GM18498 (cell line): ENCODE measurements at regions not wholly inside any gene's neighbourhood (a gene's known extent, or its start where the extent isn't known, plus 50 kb on each side); places are given as distances from the start of the nearest gene placed in this dataset.
"Not testable (repeated sequence)": the region's sequence is repeated elsewhere in the genome, so short reads cannot be mapped to it uniquely, and the experiment has no call there.

Source experiments
- ATAC-seq: cut with Tn5 transposase; IDR thresholded peaks from one replicate; pipeline ENCODE4 v1.9.1; 2021; ENCODE audit warnings: mild to moderate bottlenecking, moderate library complexity; ENCODE audit not compliant: unreplicated experiment

DNA sequence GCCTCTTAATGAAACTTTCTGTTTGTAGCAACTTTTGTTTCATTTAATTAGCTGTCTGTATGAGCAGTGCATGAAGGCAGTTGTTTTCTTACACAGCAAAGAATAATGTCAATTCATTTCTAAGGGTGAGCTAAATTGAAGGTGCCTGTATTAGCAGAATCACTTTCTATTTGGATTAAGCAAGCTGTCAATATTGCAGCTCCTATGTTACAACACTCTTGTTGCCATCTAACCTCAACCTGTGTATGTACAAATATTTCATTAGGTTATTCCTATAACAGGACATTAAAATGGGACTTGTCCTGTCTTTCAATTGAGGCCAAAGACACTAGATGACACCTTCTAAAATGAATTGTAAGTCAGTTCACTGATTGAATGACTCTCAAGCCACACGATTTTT, 647.5 kb downstream of the UTRN start:
- ATAC-seq: no peak

DNA sequence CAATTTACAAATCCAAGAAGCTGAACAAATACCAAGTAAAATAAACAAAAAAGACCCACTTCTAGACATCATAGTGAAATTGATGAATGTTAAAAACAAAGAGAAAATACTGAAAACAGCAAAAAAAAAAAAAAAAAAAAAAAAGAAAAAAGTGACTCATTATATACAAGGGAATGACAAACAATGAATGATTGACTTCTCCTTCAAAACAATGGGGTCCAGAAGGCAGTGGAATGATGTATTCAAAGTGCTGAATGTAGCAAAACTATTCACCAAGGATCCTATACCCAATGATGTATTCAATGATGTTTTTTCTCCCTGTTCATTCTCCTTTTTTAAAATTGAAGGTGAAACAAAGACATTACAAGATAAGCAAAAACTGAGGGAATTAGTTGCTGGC, 650.0 kb downstream of the UTRN start:
- ATAC-seq: no peak

DNA sequence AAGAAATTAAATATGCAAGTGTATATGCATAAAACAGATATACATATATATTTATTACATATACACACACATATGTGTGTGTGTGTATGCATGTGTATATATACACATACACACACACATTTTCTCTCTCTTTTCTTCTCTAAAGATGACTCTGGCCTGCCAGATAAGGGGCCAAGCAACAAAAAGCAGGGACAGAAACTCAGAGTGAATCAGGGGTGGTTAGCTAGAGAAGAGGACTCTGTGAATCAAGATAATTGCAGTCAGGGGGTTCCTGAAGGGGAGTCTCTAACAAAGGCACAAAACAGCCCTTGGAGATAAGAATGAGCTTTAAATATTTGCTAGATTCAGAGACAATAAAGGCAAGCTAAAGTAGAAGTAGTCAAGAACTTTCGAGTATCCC, 650.5 kb downstream of the UTRN start:
- ATAC-seq: no peak

DNA sequence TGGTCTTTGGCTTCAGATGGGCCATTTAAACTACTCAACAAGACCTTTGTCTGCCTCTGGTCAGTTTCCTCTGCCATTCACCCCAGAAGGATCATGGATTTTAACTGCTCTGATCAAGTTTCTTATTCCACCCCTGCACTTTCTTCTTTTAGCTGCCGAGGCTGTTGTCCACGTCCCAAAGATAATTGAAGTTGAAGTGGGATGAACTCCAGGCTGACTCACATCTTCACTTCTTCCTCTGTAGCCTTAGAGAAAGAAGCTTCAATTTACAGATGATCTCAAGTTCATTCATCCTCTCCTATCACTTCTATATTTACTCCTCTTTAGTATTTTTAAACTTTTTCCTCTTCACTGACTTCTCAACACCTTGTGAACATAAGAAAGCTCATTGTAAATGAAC, 651.6 kb downstream of the UTRN start:
- ATAC-seq: no peak

DNA sequence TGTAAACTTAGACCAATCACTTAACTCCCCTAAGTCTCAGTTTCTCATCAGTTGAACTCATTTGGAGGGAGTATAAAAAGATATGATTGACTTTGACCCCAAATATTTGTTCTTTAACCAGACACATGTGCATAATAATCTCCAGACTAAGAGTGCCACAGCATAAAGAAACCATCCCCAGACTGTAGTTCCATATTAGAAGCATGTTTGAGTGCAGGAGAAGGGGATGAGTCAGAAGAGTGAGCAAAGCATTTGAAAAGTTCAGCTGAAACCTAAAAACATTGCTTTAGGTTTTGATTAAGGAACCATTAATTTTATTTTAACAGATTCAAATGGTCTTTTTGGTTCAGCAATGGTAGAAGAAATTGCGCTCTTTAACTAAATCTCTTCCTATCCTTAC, 654.8 kb downstream of the UTRN start:
- ATAC-seq: no peak

DNA sequence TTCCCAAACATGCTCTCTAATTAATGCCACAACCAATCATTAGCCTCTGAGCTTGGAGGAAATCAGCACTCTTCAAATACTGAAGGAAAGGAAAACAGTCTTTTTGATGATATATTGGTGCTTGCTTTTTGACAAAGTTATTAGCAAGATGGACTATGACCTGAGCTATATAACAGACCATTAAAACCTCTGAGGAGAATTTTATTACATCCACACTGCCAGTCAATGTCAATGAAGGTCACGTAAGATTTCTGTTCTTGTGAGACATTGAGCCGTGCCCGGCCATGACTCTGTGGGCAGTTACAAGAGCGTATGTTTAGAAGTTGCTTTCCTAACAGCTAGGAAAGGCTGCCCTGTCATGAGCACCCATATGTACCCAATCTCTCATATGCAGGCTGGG, 659.0 kb downstream of the UTRN start:
- no peak for ATAC-seq

DNA sequence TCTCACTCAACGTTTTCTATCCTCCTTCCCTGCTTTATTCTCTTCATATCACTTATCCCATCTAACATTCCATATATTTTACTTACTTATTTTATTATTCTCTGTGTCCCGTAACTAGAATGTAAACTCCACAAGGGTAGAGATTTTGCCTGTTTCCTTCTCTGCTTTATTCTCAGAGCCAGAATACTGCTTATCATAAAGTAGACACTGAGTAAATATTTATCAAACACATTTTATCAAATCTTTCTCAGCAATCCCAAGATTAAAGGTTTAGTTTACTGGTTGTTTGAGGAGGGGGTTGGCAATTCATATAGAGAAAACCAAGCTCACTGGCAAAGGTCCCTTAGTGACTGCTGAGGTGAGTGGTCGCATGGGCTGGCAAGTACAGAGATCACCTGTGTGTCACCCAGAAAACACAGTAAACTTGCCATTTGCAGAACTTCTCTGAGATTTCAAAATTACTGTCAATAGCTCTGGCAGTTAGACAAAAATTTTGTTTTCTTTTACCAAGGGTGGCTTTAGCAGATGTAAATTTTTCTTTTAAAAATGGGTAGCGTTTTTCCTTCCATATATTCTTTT, 662.4 kb downstream of the UTRN start:
- ATAC-seq: no peak

DNA sequence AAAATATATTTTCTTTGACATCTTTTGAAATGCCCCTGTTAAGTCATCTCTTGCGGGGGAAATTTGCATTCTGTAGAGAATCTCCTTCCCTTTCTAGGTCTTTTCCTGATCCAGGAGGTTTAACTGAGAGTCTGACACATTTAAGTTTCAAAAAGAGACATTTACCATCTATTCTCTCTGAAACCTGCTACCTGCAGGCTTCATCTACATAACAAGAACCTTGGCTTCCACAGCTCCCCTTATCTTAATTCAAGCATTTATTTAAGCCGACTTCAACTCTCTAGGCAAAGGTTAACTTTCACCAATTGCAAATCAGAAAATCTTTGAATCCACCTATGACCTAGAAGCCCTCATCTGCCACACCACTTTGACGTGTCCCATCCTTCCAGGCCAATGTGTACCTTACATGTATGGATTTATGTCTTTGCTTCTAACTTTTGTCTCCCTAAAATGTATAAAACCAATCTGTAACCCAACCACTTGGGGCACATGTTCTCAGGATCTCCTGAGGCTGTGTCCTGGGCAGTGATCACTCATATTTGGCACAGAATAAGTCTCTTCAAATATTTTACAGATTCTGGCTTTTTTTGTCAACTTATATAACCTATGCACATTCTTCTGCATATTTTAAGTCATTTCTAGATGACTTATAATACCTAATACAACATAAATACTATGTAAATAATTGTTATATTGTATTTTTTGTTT, 666.7 kb downstream of the UTRN start:
- no peak for ATAC-seq

DNA sequence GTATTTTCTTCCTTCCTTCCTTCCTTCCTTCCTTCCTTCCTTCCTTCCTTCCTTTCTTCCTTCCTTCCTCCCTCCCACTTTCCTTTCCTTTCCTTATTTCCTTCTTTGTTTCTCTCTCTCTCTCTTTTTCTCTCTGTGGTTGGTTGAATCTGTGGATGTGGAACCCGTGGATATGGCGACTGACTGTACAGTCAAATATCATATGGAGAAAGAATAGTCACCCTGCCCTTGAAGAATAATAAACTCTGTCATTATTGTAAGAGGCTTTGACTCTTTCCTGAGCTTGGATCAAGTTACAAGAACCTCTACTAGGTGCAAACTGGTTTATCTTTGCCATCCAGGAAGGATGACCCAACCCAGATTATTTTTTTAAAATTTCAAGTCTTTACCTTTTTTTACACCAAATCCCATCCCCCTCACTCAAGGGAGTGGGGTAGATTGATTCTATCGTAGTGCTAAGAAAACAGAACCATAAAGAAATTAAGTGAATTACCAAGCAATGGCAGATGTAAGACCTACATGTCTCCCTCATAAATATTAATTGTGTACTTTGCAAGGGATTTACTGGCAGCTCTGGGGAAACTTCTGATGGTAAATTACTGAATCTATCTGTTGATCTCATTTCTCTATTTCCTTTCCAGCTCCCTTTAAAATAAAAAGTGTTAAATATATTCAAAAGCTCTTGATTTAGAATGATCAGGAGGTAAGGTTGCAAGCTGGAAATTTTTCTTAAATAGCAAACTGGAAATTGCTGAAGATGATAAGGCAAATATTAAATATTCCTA, 667.5 kb downstream of the UTRN start:
- no peak for ATAC-seq

DNA sequence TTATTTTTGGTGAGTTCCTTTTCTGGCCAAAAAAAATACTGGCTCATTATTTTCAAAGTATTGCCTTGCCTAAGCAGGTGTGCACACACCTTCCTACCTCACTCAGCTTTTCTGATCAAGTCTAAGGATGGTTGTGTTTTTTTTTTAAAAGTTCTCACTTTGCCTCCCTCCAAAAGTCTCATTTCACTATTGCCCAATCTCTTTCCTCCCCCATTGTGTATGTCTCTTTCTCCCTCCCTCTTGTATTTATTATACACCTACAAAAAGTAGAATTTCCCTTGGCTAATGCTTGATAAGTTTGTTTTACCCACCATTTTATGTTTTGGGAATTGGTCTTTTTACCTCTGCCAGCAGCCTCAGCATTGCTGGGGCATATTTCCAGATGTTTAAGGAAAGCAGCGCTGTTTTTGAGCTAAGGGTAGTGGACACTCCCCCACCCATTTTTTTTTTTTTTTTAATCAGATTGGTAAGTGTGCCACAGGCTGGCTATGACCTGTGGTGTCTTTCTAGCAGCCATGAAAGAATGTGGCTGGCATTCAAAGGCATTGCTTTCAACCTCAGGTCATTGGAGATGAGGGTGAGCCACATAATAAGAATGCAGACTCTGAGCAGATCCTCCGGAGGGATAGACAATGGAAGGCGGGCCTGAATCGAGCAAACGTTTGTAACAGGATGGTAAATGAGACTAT, 668.6 kb downstream of the UTRN start:
- no peak for ATAC-seq

DNA sequence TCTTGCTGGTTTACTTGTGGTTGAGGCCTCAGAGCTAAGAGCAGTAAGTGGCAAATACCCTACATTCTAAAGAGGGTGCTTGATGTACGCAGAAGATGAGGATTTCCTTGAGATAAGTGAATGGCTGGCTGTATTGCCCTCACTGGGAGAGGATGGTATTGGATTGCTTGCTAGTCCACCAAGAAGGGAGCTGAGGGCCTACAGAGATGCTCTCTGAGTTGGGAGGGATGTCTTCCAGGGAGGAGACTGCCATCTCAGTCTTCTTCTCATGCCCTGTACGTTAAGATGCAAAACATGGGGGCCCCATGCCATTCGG, 669.1 kb downstream of the UTRN start:
- no peak for ATAC-seq

DNA sequence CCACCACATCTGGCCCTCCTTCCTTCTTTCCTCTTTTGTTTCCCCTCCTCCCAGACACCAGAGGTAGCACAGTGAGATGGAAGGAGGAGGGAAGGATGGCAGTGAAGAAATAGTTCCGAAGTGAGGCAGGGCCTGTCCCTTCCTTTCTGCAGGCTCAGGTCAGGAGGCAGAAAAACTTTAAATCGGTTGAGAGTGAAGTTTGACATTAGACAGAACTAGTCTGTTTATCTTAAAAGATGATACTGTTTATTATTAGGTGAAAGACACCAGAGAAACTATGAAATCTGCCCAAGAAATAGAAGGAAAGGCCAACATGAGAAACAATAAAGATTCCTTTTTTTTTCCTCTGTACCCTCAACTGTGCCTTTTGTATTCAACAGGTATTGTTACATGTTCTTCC, 670.3 kb downstream of the UTRN start:
- ATAC-seq: no peak

DNA sequence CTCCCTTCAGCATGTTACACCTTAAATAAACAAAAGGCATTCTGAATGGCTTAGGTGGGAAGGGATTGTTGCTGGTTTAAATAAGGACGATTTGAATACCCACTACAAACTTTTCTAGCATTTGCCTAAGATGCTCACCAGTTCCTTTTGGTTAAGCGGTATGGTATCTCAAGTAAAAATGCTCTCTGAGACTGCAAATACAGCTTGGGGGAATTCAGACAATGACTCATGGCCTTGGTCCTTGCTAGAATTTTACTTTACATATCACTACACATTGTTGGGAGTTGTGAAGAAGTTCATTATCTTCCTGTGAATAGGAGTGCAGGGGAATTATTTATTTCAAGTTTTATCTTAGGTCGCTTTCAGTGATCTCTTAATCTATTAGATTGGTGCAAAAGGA, 670.7 kb downstream of the UTRN start:
- ATAC-seq: no peak

DNA sequence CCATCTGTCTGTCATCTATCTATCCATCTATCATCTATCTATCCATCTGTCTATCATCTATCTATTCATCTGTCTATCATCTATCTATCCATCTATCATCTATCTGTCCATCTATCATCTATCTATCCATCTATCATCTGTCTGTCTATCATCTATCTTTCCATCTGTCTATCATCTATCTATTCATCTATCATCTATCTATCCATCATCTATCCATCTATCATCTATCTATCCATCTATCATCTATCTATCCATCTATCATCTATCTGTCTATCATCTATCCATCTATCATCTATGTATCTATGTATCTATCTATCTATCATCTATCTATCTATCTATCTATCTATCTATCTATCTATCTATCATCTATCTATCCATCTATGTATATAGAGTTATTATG, 671.6 kb downstream of the UTRN start:
- not testable (repeated sequence) for ATAC-seq

DNA sequence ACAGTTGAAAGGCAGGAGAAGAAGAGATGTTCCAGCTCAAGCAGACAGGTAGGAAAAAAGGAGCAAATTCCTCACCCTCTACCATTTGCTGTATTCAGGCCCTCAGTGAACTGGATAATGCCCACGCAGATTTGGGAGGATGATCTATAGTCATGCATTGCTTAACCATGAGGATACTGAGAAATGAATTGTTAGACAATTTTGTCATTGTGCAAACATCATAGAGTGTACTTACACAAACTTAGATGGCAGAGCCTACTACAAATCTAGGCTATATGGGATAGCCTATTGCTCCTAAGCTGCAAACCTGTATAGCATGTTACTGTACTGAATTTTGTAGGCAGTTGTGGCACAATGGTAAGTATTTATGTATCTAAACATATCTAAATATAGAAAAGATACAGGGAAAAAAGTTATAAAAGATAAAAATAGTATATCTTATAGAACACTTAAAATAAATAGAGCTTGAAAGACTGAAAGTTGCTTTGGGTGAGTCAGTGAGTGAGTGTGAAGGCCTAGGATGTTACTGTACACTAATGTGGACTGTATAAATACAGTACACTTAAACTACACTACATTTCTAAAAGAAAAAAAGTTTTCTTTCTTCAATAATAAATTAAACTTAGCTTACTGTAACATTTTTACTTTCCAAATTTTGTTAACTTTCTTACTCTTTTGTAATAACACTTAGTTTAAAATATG, 672.3 kb downstream of the UTRN start:
- no peak for ATAC-seq

DNA sequence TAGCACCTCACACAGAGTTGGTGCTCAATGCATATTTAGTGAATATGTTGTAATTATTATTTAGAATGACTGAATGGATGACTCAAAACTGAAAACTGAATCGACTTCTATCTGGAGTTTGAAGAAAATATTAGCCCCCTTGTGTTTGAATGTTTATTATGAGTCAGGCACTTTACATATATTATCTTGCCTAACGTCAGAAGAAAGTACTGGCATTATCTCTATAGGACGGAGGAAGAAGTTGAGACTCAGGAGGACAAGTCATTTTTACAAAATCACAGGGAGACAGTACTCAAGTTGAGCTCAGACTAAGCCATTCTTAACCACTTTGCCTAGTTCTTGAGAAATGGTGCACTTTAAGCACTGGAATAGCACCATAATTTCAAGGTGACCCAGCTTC, 684.0 kb downstream of the UTRN start:
- no peak for ATAC-seq

DNA sequence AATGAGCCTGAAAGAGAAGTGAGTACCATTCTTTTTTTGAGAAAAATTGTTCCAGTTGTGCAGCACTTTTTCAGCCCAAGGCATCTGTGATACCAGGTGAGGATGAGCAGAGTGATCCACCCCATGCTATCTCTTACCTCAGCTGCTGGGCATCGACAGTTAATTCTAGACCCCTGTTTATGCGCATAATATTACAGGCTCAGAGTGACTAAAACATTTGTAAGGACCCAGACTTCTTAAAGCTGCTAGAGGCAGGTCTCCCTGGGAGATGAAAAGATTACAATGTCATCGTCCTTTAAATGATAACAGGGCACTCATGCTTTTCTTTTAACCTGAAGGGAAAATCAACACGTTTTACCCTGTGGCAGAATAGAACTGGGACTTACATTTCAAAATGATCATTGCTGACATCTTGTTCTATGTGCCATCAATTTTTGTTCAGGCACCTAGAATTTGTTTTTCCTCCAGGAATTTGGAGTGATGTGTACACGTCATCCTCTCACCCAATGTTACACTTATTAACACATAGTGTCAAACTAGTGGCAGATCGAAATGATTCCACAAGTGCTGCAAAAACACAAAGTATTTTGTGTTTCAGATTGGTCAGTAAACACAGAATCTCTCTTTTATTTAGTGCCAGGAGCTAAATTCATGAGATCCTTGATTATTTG, 684.6 kb downstream of the UTRN start:
- no peak for ATAC-seq

DNA sequence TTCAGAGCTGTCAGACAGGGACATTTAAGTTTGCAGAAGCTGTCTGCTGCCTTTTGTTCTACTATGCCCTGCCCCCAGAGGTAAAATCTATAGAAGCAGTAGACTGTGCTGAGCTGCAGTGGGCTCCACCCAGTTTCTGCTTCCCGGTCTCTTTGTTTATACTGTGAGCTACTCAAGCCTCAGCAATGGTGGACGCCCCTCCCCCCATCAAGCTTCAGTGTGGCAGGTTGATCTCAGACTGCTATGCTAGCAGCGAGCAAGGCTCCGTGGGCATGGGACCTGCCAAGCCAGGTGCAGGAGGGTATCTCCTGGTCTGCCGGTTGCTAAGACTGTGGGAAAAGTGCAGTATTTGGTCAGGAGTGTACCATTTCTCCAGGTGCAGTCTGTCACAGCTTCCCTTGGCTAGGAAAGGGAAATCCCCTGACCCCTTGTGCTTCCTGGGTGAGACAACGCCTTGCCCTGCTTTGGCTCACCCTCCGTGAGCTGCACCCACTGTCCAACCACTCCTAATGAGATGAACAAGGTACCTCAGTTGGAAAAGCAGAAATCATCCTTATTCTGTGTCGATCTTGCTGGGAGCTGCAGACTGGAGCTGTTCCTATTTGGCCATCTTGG, 692.2 kb downstream of the UTRN start:
- ATAC-seq: not testable (repeated sequence)

DNA sequence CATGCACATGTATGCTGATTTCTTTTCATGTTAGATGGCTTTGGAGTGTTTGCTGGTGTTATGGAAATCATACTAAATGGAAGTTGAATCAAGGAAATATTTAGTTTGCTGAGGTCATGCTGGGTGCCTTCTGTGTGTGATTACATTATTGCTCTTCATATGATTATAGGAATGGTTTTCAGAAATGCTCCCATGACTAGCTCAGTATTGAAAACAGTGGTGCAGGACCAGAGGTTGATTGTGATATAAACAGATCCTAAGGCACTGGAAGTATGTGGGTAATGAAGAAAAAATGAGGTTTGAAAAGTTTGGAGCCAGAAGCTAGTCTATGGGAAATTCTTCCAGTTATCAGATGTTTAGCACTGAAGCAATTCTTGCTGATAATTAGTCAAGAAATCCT, 693.1 kb downstream of the UTRN start:
- ATAC-seq: no peak

DNA sequence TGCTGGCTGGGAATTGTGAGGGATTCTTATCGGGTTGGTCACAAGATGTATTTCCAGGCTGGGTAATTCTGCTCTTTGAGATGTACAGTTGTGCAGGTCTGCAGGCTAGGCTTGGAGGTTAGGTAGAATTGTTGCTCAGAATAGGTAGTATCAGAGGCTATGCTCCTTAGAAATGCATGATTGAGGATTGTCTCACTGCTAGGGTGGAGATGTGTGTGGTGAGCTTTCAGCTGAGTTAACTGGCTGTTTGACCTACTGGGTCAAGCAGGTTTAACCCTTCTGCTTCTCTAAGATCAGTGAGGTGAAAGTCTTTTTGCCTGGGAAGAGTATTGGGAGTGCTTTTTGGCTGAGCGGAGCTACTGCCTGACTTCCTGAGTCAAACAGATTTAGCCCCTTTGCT, 701.1 kb downstream of the UTRN start:
- no peak for ATAC-seq
